T-helper 2 cell (primary cell): ENCODE measurements at regions not wholly inside any gene's neighbourhood (a gene's known extent, or its start where the extent isn't known, plus 50 kb on each side); places are given as distances from the start of the nearest gene placed in this dataset.

Source experiments
- DNase-seq, 5 experiments: peaks; one replicate each; pipeline versions ENCODE4 v3.0.0 to v3.0.0-alpha.2; 2012 to 2022

DNA sequence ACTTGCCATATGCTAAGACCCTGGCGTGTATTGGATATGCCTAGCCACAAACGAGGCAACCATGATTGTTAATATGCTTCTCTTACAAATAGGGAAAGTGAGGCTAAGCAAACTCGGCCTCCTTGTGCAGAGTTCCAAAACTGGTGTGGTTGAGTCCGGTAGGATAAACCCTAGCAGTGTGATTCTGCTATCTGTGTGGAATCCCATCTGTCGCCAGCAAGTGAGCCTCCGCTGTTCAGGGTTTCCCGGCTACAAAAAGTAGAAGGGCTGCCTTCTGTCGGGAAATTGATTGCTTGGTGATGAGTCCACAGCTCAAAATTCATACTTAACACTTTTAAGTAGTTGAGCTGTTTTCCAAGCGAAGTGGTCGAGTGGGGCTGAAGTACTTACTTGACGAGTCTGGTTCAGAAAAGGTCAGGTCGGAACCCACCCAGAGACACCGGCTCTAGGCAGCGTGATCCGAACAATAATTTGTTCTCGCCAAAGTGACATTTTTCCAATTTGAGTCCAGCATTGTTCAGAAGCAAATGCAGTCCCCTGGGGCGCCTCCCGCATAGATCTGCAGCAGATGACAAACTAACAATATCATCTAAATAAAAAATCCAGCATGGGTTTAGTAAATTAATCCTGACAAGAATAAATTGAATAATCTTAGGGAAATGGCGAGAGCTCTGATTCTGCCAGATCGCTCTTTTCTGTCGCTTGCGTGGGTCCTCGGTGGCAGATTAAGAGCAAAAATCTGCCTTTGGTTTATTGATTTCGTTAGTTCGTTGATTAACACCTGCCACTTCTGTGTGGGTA, 686.7 kb upstream of the RBFOX1 start:
- DNase-seq = no peak

DNA sequence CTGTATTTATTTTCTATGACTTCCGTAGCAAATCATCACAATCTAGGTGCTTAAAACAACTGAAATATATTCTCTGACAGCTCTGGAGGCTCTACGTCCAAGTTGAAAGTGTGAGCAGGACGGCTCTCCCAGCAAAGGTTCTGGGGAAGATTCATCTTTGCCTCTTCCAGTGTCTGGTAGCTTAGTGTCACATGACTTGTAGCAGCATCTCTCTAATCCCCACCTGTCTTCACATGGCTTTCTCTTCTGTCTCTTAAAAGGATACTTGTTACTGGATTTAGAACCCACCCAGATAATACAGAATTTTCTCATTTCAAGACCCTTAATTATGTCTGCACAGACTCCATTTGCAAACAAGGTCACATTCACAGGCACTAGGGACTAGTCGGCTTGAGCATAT, 687.7 kb upstream of the RBFOX1 start:
- no peak for DNase-seq

DNA sequence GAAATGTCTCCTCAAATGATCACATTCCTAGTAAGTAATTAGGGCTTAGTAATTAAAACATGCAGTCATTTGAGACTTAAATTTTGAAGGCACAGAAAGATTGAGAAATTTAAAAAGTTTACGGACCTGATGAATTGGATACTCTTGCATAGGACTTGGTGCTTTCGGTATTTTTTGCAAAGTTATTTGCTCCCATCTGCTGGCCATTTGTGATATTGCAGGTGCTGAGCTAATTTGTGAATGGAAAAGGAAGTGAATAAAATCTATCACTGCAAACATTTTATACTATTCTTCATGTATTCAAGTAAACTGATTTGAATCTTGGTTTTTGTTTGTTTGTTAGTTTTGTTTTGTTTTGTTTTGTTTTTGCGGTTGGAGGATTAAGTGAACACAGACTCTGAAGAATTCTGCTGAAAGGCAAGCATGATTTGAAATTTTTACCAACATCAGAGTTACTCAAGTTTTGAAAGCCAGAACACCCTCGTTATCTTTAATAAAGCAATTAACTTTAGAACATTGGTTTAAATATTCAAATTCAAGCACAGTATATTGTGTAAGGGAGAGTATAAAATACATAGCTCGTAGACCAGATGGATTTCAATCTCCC, 689.5 kb upstream of the RBFOX1 start:
- DNase-seq = peak in 2 of 5 experiments; percentile 3 to 49

DNA sequence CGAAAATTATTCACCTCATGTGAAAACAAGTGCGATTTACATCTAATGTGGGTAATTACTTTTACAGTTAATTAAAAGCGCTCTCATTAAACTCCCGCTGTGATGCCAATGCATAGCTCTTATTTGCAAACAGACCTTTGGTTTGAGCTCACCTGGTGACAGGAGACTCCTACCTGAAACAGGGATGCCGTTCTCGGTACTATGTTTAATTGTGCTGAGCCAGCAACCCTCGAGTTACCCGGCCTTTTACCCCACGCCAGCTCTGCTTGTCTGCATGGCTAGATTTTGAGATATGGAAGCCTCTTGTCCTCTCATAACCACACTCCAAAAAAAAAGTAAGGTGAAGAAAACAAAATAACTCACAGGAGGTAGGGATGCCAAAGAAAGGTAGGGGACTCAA, 690.4 kb upstream of the RBFOX1 start:
- no peak for DNase-seq

DNA sequence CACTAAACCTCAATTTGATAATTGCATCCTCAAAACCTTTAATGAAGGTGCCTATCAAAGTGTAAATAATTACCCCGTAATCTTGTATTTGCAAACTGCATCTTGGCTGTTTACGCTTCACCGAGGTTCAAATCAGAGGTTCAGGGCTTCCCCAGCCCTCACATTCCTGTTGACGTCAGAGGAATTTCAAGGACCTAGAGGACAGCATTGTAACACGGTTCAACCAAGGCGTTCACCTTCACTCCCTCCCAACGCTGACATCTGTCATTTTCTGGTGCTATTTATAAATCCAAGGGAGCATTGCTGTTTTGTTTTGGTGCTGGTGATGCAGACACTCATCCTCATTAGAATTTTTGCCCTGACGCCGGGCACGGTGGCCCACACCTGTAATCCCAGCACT, 691.6 kb upstream of the RBFOX1 start:
- no peak for DNase-seq

DNA sequence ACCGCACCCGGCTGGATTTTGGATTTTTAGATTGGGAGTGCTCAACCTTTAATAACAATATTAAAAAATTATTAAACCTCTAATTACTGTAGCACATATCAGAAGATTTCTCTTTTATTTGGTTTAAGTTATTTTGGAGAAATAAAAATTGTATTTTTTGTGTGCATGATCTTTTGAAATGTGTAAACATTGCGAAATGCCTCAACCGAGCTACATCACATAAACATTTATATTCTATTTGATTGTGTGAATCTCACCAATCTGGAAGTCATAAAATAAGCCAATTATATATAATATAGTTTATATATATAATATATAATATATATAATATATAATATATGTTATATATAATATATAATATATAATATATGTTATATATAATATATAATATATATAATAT, 696.2 kb upstream of the RBFOX1 start:
- DNase-seq = no peak

DNA sequence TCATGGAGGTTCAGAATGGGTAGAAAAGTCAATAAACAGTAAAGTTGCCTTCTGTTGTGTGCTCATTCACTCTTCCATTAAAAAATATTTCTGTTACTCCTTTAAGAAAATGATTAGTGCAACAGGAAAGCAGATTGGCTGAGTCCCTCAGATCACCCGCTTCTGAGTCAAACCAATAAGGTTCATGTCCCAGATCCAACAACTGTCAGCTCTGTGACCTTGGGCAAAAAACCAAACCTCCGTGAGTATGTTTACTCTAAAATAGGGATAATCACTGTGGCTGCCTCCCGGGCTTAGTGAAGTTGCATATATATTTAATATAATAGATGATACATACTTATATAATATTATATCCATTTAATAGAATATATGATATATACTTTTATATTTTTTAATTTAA, 698.5 kb upstream of the RBFOX1 start:
- no peak for DNase-seq

DNA sequence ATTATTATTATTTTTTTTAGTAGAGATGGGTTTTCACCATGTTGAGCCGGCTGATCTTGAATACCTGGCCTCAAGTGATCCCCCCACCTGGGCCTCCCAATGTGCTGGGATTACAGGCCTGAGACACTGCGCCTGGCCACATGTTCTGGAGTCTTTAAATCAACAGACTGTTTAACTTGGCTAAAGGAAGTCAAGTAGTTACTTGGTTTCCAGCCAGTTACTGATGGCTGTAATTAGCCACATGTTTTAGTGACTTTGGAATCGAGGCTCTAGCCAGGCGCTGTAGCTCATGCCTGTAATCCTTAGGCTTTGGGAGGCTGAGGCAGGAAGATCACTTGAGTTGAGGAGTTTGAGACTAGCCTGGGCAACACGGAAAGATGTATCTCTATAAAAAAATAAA, 699.2 kb upstream of the RBFOX1 start:
- DNase-seq = no peak

DNA sequence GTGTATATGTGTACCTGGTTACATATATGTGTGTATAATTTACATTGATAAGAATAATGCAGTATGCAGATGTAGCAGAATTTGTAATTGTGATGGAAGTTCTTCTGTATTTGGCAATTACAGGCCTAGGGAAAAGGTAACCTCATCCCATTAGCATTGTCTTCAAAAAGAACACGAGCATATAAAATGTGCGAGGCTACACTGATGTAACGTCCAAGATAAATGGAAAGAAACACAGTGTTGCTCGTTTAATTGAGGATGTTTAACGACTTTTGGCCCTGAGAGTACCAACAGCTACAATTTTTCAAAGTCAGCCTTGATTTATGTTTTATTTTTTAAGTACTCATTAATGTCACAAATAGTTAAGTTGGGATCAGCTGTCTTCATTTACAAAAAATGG, 703.5 kb upstream of the RBFOX1 start:
- DNase-seq = no peak

DNA sequence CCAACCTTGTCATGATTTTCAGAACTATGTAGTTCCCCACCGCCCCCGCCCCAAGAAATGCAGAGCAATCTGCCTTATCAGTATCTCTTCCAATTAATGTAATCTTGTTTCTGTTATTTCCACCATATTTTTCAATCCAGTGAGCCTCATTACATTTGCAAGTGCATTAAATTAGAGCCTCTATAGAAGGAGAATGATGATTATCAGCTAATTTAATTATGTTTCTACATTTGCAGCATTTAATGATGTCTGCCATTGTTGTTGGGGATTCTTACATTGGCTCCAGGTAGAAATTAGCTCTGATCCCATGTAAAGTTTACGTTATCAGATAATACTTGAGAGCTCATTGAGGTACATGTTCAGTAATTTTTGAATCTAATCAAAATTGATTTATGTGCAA, 707.0 kb upstream of the RBFOX1 start:
- no peak for DNase-seq

DNA sequence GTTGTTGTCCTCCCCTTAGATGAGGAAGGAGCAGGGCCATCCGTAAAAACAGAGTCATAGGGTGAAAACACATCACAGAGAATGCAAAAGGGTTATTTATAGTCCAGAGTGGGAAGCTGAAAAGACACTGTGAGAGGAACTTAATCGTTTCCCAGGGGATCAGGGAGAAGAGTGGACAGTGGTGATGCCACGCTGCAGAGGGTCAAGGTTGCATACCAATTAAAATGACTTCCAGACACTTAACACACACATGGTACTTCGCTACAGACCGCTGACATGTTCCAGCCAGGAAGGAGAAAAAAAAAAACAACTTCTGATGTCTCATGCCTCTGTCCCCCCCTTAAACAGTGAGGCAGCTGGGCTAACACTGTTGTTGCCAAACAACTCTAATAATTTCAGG, 713.8 kb upstream of the RBFOX1 start:
- no peak for DNase-seq

DNA sequence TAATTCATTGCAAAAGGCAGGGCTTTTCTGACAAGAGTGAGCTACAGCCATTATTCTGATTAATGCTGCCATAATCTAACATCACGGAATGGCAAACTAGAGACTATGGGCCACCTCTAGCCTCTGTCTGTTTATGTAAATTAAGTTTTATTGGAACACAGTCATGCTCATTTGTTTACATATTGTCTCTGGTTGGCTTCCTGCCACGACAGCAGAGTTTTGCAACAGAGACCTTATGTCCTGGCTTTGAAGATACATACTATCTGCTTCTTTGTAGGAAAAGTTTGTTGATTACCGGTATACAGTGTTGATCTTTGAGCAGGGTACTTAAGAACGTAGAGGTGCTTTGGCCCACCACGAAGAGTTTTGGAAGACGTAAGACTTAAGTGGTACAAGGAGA, 715.9 kb upstream of the RBFOX1 start:
- no peak for DNase-seq

DNA sequence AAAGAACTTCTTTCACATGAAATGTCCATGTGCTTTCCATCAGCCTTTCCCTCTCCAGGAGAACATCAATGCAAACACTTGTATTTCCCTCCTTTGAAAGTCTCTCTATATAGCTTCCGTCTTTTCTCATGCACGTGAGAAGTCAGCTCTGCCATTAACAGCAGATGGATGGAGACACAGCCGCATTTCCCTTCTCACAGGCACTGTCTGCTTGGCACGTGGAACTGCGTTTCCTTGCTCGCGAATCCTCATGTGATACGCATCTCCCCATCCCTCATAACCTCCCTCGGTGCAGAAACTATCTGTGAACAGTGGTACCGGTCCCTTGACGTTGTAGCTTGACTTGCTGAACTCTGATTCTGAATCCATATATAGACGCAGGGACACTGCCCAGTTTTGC, 717.0 kb upstream of the RBFOX1 start:
- no peak for DNase-seq

DNA sequence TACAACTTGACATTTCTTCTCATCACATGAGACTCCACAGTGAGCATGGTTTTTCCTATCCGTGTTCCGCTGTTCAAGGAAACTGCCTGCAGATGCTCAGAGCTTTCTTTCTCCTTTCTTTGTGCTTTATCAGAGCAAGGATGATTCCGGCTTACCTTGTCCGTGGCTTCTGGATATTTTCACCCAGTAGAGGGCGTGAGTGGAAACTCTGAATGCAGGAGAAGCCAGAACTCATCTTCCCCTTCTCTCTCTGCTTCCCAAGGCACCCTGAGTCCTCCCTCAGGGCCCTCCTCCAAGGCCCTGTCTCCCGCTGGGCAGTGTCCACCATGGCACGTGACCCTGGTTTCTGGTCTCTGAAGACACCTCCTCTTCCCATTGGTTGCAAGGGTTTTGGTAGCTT, 721.1 kb upstream of the RBFOX1 start:
- no peak for DNase-seq

DNA sequence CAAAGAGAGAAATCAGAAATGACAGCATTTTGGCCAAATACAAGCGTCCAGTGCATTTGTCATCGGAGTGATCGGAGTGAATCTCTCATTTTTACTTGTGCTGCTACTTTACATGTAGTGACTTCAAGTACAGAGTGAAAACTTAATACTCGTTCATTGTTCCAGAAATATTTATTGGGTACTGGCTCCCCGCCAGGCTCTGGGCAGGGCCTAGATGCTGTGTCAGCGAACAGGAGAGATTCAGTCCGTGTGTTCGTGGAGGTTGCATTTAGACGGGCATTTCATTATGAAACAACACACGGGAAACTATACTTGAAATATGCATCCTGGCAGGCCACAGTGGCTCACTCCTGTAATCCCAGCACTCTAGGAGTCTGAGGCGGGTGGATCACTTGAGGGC, 727.2 kb upstream of the RBFOX1 start:
- no peak for DNase-seq

DNA sequence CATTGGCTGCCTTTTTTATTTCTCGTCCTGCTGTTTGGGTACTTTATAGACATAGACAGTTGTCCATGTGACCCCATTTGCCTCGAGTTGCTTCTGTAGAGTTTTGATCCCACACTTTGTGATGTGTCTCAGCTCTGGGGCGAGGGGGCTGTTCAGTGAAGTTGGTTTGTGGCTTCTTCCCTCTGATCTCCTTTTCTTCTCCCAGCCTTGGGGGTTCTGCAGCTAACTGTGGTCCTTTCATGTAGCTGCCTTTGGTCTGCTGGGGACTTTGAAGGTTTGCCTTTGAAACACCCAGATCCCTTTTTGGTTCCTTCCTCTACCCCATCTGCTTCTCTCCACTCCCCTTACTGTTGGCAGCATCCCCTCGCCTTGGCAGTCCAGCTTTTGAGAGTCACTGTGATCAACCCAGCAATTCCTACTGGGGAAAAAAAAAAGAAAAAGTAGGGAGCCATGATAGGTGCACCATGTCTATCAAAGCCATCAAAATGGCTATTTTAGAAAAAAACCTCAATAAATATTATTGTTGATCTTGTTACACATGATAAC, 728.8 kb upstream of the RBFOX1 start:
- no peak for DNase-seq

DNA sequence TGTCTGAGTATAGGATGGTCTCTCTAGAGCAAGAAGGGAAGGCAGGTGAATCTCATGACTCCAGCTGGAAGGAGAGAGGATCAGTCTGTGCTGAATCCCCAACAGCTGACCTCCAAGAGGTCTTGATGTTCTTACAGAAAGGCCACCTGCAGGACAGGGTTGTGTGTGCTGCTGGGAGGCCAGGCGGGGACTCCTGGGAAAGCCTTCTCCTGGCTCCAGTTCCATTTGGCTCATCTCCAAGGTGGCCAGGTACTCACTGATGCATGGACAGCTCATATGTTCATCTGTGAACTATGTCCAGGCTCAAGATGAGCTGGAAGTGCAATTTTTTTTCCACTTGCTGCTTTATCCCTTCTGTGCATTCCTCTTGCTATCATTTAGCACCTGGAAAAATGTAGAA, 730.2 kb upstream of the RBFOX1 start:
- no peak for DNase-seq

DNA sequence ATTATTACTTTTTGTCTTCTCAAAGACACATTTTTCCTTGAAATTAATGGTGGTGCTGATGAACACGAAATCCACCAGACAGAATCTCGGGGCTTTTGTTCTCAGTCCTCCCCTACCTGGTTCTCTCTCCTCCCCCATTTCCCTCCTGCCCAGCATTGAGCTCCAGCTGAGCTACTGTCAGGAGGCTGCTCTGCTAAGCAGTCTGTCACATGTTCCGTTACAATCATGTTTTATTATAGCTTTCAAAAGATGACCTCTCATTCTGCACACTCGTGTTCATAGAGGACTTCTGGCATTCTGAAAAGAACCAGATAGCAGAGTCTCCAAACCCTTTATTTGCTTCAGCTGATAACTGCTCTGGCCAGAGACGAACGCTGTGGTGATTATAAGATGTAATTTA, 732.5 kb upstream of the RBFOX1 start:
- DNase-seq = no peak

DNA sequence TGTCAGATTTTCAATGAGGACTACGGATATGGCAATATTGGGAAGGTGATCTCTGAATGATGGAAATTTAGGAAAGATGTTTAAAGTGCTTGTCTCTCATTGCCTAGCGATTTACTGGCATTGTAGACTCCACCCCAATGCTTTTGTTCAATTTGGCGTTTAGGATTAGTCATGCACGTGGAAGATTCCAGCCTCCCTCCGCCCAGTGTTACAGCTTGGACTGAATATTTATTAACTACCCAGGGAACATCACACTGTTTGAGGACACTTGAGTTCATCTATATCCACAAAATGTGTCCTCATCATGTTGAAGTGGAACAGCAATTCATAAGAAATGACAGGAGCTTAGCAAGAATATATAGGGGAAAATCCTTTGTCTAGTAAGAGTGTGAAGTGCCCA, 738.8 kb upstream of the RBFOX1 start:
- no peak for DNase-seq

DNA sequence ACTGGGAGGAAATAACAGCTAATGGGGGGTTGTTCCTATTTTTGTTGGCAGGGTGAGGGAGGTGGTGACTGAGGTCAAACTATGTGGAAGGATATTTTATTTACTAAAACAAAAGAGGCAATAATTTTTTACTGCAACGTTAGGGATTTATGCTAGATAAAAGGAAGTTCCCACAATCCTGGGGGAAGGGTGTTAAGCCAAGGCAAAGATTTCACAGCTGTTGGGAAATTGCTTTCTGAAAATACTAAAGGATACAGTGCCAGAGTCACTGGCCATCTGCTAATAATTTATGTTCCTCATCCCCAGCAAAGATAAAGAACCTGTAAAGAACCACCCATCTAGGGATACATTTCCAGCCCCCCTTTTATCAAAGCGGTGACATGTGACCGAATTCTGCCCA, 756.0 kb upstream of the RBFOX1 start:
- DNase-seq = no peak

DNA sequence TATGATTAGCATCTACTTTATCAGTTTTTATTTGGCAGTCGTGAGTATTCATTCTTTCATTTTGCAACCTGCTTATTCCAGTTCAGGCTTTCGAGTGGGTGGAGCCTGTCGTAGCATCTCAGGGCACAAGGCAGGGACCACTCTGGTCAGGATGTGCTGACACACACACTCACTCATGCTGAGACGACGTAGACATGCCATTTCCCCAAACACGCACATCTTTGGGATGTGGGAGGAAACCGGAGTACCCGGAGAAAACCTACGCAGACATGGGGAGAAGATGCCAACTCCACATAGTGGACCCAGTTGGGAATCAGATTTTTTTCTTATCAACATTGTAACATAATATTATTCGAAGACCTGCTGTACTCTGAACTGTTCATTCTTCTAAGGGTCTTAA, 756.5 kb upstream of the RBFOX1 start:
- no peak for DNase-seq

DNA sequence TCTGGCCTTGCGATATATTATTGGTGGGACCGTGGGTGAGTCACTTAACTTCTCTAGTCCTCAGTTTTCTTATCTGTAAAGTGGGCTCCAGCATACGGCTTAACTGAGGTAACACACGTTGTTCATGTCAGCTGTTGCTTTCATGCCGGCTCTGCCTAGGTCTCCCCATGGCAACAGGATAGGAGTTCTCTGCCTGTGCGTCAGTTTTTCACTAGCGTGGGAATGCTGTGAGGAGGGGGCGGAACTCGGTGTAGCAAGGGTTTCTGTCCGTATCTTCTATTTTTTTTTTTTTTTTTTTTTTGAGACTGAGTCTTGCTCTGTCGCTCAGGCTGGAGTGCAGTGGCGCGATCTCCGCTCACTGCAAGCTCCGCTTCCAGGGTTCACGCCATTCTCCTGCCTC, 758.5 kb upstream of the RBFOX1 start:
- no peak for DNase-seq

DNA sequence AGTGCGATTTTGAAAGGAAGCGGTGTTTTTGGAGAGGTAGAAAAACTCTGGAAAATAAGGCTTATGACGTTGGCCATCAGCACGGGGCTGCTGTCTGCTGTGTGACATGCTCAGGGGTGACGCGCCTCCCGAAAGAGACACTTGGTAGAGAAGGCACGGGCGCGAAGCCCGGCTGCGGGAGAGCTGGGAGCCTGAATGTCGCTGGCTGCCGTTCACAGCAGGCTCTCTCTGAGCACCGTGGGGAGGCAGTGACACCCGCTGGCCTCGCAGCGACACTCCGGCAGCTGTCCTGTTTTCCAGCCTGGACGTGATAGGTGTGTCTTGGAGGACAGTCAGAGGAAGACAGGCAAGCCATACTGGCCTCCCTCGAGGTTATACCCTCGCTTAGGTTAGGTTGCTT, 759.1 kb upstream of the RBFOX1 start:
- peak in 1 of 5 experiments; percentile 2 for DNase-seq

DNA sequence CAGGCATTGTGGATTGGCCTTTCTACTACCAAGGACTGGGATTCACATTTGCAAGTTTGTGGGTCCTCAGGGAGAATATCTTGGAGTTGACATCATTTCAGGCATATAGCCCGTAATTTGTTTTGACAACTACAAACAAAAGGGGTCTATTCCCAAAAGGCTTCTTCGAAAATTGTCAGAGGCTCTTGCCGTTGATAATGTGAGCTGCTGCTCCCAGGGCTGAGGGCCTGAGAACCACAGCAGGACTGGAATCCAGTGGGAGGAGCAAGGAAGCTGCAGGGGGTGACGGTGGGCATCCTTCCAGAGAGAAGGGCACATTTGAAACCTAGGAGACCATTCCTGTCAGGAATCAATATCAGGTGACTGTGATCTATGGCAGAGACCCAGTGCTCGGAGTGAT, 761.6 kb upstream of the RBFOX1 start:
- DNase-seq = no peak

DNA sequence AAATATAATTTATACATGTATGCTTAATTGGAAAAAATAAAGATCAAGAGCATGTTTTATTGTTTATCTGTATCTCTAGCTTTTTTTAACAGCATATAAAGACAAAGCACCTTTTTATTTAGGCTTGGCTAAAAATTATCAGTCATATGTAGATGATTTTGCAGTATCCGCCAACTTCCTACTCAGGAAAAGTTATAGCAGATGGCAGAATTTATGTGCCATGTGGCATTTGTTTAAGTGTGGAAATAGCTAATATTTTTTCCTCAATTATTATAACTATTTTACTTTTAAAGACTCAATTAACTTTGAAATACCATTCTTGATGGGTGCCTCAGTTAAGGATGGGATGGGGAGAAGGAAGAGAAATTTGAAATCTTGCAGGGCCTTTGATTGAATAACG, 762.1 kb upstream of the RBFOX1 start:
- DNase-seq = no peak
